Cardiac muscle cell (in vitro differentiated cells and primary cell): ENCODE measurements at regions not wholly inside any gene's neighbourhood (a gene's known extent, or its start where the extent isn't known, plus 50 kb on each side); places are given as distances from the start of the nearest gene placed in this dataset.

Experiments
- DNase-seq, 2 donors: peaks; one replicate each; pipeline versions ENCODE4 v3.0.0 to v3.0.0-alpha.2; 2010 to 2017; ENCODE audit warnings: low read depth in 1 of 2, low spot score in 1 of 2
- H3K27ac ChIP-seq: fragments of 200-600 bp; sonication (generic); 2 replicates; pipeline ENCODE4 v1.5.1; 2016
- H3K27me3 ChIP-seq: fragments of 200-600 bp; sonication (generic); 2 replicates; pipeline ENCODE4 v1.6.0; 2016; ENCODE audit warnings: control low read depth
- H3K36me3 ChIP-seq: fragments of 200-600 bp; sonication (generic); 2 replicates; pipeline ENCODE4 v1.5.1; 2016; ENCODE audit warnings: control low read depth
- H3K4me1 ChIP-seq: fragments of 200-600 bp; sonication (generic); 2 replicates; pipeline ENCODE4 v1.8.1; 2017; ENCODE audit warnings: low read depth, mild to moderate bottlenecking, mixed run types
- H3K4me3 ChIP-seq: fragments of 200-600 bp; sonication (generic); 2 replicates; pipeline ENCODE4 v1.5.1; 2016; ENCODE audit warnings: mild to moderate bottlenecking
- H3K9me3 ChIP-seq: fragments of 200-600 bp; sonication (generic); 2 replicates; pipeline ENCODE4 v1.5.1; 2017; ENCODE audit warnings: low read depth, mild to moderate bottlenecking, control low read depth
- TF ChIP-seq, protein P1 (sequence below): IDR thresholded peaks from 2 replicates; pipeline ENCODE4 v1.5.1; 2012; ENCODE audit warnings: low read depth, mild to moderate bottlenecking, low read length

GRCh38 chr3:74268753-74269152 is 345.7 kb downstream of the CNTN3 start:
- no peaks in the 10 kb centered on the region for H3K9me3 ChIP-seq
- TF ChIP-seq, protein P1, sequence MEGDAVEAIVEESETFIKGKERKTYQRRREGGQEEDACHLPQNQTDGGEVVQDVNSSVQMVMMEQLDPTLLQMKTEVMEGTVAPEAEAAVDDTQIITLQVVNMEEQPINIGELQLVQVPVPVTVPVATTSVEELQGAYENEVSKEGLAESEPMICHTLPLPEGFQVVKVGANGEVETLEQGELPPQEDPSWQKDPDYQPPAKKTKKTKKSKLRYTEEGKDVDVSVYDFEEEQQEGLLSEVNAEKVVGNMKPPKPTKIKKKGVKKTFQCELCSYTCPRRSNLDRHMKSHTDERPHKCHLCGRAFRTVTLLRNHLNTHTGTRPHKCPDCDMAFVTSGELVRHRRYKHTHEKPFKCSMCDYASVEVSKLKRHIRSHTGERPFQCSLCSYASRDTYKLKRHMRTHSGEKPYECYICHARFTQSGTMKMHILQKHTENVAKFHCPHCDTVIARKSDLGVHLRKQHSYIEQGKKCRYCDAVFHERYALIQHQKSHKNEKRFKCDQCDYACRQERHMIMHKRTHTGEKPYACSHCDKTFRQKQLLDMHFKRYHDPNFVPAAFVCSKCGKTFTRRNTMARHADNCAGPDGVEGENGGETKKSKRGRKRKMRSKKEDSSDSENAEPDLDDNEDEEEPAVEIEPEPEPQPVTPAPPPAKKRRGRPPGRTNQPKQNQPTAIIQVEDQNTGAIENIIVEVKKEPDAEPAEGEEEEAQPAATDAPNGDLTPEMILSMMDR = no peak
- no peaks in the 10 kb centered on the region for H3K27me3 ChIP-seq
- no peaks in the 10 kb centered on the region for H3K4me1 ChIP-seq
- H3K36me3 ChIP-seq = no peaks in the 10 kb centered on the region
- H3K27ac ChIP-seq = no peak overlapping the region
- DNase-seq = peak in 1 of 2 donors; percentile 13
- no peak overlapping the region for H3K4me3 ChIP-seq

- Histone ChIP-seq H3K27ac (no peak overlapping the region), H3K27me3 (no peaks in the 10 kb centered on the region), H3K4me1 (no peaks in the 10 kb centered on the region), H3K9me3 (no peaks in the 10 kb centered on the region), H3K4me3 (no peak overlapping the region), H3K36me3 (no peaks in the 10 kb centered on the region)
- TF ChIP-seq, protein P1 = peak; percentile 83
- peak; percentile 79 for DNase-seq
These were observed 346.8 kb downstream of the CNTN3 start for GRCh38 chr3:74267588-74268184.

DNA sequence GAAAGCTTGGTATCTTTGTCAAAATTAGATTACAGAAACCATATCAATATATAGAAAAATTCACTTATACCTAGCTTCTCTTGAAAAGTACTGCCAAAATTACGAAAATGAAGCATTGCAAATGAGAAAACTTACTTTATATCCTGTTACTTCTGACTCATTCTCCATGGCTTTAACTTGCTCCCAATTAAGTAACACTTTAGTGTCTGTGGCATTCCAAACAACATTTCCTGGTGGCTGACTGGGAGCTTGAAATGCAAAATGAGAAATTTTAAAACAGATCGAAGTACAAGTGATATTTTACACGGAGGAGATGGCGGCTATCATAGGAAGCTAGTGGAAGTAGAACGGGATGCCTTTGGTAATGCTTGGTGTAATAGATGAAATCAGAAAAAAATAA is 347.3 kb downstream of the CNTN3 start:
- Histone ChIP-seq H3K4me1 (no peaks in the 10 kb centered on the region), H3K9me3 (no peaks in the 10 kb centered on the region), H3K27me3 (no peaks in the 10 kb centered on the region), H3K4me3 (no peak overlapping the region), H3K36me3 (no peaks in the 10 kb centered on the region), H3K27ac (no peak overlapping the region)
- peak in 1 of 2 donors; percentile 6 for DNase-seq
- TF ChIP-seq, protein P1 = no peak

- no peak overlapping the region for H3K4me3 ChIP-seq
- no peaks in the 10 kb centered on the region for H3K4me1 ChIP-seq
- DNase-seq = no peak
- H3K9me3 ChIP-seq = no peaks in the 10 kb centered on the region
- TF ChIP-seq, protein P1 = no peak
- no peaks in the 10 kb centered on the region for H3K36me3 ChIP-seq
- H3K27me3 ChIP-seq = no peaks in the 10 kb centered on the region
- no peak overlapping the region for H3K27ac ChIP-seq
These were observed 349.4 kb downstream of the CNTN3 start for GRCh38 chr3:74265069-74265468.

GRCh38 chr3:74263031-74263430 is 351.4 kb downstream of the CNTN3 start:
- DNase-seq = no peak
- Histone ChIP-seq H3K4me1 (no peaks in the 10 kb centered on the region), H3K27ac (no peak overlapping the region), H3K27me3 (no peaks in the 10 kb centered on the region), H3K36me3 (no peaks in the 10 kb centered on the region), H3K9me3 (no peaks in the 10 kb centered on the region), H3K4me3 (no peak overlapping the region)
- TF ChIP-seq, protein P1 = no peak
